HG02610 (cell line): ENCODE measurements at regions not wholly inside any gene's neighbourhood (a gene's known extent, or its start where the extent isn't known, plus 50 kb on each side); places are given as distances from the start of the nearest gene placed in this dataset.
A peak's percentile ranks its signal among the peaks of the same experiment; 100 is the strongest.

Experiments
- ATAC-seq: cut with Tn5 transposase; IDR thresholded peaks from one replicate; pipeline ENCODE4 v1.9.1; 2021; ENCODE audit warnings: mild to moderate bottlenecking, moderate library complexity; ENCODE audit not compliant: unreplicated experiment

- no peak for ATAC-seq
These were observed 463.5 kb upstream of the FAM241A start for GRCh38 chr4:111681751-111682150.

GRCh38 chr4:111685205-111685604 is 460.0 kb upstream of the FAM241A start:
- no peak for ATAC-seq

DNA sequence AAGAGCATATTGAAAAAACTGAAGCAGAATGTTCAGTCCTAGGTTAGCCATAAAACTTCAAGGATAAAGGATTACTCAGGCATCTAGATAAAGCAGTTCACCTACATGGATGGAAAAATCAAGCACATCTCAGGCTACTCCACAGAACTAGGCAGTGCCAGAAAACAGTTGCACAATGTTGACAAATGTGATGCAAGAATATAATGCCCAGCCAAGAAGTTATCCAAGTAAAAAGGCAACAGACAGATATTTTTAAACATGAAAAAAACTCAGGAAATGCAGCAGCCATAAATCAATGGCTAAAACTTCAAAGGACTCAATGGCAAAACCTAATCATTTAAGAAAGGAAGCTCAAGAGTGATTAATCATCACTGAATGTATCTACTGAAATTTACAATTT is 456.0 kb upstream of the FAM241A start:
- no peak for ATAC-seq

DNA sequence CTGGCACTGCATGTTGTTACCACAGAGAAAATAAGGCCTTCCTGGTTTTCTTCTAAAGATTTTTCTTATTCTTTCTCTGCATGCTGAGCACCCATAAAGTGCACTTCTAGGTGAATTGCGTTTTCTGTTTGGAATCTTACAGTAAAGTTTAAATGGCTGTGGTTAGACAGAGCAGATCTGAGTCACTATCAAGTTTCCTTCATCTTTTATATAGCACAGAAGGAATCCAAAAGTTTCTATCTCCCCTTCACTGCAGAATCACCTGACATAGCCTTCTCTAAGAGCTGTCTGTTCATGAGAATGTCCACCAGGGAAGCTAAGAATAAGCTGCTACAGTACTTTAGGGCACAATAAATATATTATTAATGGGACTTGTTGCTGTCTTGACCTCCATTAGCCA is 455.5 kb upstream of the FAM241A start:
- no peak for ATAC-seq

DNA sequence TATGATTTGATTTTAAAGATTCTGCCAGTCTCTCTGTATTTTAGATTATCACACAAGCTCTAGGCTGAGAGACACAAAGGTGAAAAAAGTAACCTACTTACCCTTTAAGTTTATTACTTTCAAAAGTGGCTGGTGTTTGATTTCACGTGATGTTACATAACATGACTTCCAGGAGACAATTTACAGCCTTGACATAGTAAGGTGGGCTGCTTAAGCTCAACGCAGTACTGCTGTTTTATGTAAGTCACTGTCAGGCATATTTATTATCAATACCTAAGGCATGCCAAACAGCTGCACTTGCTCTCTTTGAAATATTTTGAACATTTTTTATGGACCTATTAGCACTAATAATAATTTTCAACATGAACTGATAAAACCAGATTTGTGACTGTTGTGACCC is 451.5 kb upstream of the FAM241A start:
- no peak for ATAC-seq

GRCh38 chr4:111695677-111696076 is 449.6 kb upstream of the FAM241A start:
- no peak for ATAC-seq

DNA sequence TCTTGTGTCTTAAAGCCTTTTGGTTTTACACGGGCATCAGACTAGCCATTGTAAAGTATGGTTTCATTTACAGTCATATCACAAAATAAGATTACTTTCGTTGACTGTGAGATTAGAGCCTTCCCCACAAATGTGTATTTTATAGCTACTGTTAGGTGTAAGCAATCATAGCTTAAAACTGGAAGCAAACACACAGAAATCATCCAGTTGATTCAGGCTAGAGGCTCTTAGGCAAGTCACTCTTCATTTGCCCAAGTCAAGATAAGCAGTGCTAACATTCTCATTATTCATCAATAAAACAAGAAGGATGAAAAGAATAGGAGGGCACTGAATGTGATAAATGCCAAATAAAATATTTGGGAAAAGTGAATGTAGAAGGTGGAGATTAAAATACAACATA is 448.7 kb upstream of the FAM241A start:
- ATAC-seq = no peak

- ATAC-seq = no peak
These were observed 447.9 kb upstream of the FAM241A start for GRCh38 chr4:111697176-111697942.

GRCh38 chr4:111698361-111698760 is 446.9 kb upstream of the FAM241A start:
- no peak for ATAC-seq

DNA sequence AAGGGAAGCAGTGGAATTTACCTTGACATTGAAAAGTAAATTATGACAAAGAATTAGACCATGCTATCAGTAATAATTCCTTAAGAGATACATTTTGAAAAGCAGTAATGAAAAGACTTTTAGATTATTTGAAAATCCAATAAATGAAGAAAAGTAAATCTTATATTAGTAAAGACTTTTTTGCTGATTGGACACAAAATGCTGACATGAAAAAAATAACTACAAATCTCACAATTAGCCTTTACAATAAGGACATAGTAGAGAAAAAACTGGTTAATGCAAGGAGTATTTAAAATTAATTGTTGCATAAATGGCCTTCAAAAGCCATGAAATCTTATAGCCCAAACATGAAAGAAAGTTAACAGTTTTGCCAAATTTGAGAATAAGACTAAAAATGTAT is 446.1 kb upstream of the FAM241A start:
- ATAC-seq = no peak

DNA sequence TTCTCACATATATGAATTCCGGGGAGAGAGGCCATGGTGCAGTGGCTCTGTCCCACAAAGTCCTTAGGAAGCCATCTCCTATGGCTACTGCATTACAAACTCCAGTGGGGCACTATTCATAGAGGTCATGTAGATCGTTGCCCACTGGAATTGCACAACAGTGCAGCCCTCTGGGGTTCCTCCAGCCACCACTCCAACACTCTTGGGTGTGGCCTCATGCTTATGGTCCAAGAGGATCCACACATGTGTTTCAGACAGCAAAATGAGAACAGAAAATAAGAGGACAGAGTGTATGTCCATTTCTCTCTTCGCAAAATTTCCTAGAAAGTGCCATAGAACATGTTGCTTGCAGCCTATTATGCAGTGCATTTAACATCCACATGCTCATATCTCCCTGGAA is 444.2 kb upstream of the FAM241A start:
- no peak for ATAC-seq

- ATAC-seq = peak; percentile 67
These were observed 437.8 kb upstream of the FAM241A start for GRCh38 chr4:111707491-111707890.

- ATAC-seq = no peak
These were observed 433.1 kb upstream of the FAM241A start for GRCh38 chr4:111712093-111712677.

DNA sequence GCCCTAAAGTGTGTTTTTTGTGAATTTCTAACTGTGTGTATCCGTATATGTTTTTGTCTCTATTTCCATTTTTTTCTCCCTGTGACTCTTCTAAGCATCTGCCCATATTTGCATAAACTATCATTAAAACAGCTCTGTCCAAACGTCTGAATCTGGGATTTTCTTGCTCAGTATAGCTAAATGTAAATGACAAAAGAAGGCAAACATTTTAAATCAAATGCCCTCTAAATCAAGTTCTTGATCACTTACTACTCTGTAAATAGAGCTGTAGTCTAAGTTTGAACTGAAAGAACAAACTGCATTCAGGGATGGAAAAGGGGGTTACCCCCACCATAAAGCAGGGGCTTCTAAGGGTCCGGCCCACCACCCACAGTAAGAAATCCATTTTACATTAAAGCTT is 432.0 kb upstream of the FAM241A start:
- ATAC-seq = no peak

GRCh38 chr4:111717921-111718320 is 427.3 kb upstream of the FAM241A start:
- ATAC-seq = no peak

- no peak for ATAC-seq
These were observed 426.3 kb upstream of the FAM241A start for GRCh38 chr4:111718763-111719559.

DNA sequence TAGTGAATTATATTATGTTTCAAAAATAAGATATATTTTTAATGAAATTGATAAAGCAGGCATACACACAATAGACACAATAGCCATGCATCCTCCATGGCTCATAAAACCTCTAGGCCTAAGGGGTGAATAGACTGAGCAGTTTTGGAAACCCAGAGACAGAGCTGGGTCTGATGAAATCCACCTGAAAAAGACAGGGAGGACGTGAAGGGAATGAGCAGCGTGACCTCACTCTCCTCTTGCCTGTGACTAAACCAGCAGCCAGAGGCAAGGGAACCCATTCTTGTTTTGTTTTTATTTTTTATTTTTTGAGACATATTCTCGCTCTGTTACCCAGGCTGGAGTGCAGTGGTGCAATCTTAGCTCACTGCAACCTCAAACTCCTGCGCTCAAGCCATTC is 424.4 kb upstream of the FAM241A start:
- no peak for ATAC-seq

DNA sequence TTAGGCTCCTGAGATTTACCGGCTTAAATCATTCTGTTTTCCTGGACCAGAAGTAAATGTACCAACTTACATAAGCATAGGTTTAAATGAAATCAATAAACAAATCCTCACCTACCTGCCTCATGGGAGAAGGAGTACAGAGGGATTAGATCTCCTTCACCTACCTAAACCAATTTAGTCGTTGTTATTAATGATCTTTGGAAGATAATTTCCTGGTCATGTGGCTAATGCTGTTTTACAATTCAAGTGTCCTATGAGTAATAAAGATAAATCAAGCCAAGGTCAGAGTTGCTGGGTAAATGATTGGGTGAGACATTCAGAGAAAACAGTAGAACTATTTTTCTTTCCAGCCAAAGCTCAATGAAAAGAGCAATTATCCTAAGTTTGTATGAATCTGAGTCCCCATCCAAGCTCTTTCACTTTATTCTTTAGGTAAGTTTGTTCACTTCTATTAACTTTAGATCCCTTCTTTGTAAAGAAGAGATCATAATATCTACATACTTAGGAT is 423.0 kb upstream of the FAM241A start:
- no peak for ATAC-seq

DNA sequence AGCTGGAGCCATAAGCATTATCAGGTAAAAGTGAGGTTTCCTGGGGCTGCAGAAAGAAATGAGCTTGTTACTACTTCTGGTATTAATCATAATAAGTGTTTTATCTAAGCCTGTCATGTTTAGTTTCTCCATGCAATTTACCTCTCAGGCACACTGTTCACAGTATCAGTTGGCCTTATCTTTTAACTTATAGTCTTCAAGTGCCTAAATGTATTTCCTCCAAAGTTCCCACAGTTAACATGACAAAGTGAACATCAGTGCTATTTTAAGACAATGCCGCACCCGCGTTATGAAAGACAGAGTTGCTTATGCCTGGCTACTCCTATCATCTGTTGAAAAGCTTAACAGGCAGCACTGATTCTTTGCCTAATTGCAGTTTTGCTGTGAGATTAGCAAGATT is 408.7 kb upstream of the FAM241A start:
- no peak for ATAC-seq

- no peak for ATAC-seq
These were observed 400.4 kb upstream of the FAM241A start for GRCh38 chr4:111744847-111745246.

DNA sequence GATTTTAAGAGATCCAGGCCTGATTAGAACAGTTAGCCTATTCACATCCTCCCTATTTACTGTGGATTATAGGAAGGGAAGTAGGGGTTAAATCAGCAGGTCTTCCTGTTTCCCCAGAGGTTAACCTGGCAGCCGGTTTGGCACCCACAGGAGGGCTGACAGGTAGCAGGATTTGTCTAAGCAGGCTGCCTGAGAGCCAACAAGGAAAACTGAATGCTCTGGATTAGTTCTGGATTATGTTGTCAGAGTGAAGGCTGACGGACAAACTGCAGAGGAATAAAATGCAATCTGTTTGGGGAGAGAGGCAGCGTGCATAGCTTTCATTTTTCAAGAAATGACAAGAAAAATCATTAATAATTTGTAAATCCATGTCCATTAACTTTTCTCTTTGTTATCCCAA is 397.1 kb upstream of the FAM241A start:
- ATAC-seq = no peak

DNA sequence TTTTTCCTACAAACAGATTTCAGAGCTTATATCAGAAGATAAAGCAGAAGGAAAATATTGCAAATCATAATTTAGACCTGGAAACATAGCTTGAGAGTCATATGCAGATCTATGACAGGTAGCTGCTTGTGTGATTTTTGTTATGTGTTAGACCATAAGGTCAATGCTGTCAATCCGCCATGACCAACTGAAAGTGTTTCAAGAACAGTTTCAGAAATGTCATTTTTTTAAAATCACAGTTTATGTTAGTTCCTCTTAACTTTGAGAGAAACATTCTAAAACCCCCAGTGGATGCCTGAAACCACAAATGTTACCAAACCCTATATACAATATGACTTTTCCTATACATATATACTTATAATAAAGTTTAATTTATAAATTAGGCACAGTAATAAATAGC is 391.3 kb upstream of the FAM241A start:
- no peak for ATAC-seq
